ENCODE measurements at regions not wholly inside any gene's neighbourhood (a gene's known extent, or its start where the extent isn't known, plus 50 kb on each side); places are given as distances from the start of the nearest gene placed in this dataset.

- Mint-ChIP-seq H3K4me1 (ENCODE audit: low read depth) (no peaks in the 10 kb centered on the region), H3K27me3 (no peaks in the 10 kb centered on the region), H3K36me3 (ENCODE audit: low read depth) (no peaks in the 10 kb centered on the region), H3K27ac (no peak overlapping the region), H3K4me3 (no peak overlapping the region), H3K9me3 (no peaks in the 10 kb centered on the region)
- Histone ChIP-seq H3K9me3 (ENCODE audit: control insufficient read depth in 1 of 2, insufficient read depth in 1 of 2, low read length in 2 of 2) (peaks cover 0 to 5% of the 10 kb centered on the region in 2 experiments), H3K27me3 (ENCODE audit: control insufficient read depth in 1 of 2, insufficient read depth in 2 of 2, low read length in 2 of 2) (no peaks in the 10 kb centered on the region), H3K4me1 (ENCODE audit: insufficient read depth, low read length) (no peaks in the 10 kb centered on the region), H3K27ac (ENCODE audit: low read depth in 1 of 2, low read length in 2 of 2) (no peak overlapping the region), H3K36me3 (ENCODE audit: insufficient read depth, low read length) (no peaks in the 10 kb centered on the region), H3K4me3 (ENCODE audit: low read length) (no peak overlapping the region)
- POLR2A ChIA-PET = no interaction called here
- ATAC-seq (ENCODE audit: poor library complexity) (no peak), DNase-seq (no peak)
- CTCF ChIA-PET = no interaction called here
- TF ChIP-seq, protein P1, sequence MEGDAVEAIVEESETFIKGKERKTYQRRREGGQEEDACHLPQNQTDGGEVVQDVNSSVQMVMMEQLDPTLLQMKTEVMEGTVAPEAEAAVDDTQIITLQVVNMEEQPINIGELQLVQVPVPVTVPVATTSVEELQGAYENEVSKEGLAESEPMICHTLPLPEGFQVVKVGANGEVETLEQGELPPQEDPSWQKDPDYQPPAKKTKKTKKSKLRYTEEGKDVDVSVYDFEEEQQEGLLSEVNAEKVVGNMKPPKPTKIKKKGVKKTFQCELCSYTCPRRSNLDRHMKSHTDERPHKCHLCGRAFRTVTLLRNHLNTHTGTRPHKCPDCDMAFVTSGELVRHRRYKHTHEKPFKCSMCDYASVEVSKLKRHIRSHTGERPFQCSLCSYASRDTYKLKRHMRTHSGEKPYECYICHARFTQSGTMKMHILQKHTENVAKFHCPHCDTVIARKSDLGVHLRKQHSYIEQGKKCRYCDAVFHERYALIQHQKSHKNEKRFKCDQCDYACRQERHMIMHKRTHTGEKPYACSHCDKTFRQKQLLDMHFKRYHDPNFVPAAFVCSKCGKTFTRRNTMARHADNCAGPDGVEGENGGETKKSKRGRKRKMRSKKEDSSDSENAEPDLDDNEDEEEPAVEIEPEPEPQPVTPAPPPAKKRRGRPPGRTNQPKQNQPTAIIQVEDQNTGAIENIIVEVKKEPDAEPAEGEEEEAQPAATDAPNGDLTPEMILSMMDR (IDR thresholded peaks at IDR 0.05) = no peak
- intact Hi-C loops (cut with DNase I, micrococcal nuclease) = no loop called here
These were observed 404.9 kb downstream of the CPS1 start for GRCh38 chr2:210961249-210961648.

DNA sequence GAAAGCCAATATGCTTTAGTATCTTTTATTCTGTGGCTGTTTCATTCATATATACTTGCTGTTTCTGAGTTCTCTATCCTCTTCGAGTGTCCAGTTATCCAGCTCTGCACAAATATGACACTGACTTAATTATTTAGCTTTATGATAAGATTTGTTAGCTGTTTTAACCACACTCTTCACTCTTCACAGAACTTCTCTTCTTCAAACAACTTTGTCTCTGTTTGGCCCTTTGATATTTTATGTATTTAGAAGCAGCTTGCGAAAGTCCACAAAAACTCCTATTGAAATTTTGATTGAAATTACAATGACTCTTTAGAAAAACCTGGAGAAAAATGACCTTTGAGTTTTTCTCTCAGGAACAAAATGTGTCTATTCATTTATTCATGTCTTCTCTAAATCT lies 407.0 kb downstream of the CPS1 start:
- ATAC-seq (ENCODE audit: poor library complexity) (no peak), DNase-seq (no peak)
- H3K27ac ChIP-seq (ENCODE audit: low read depth in 1 of 2, low read length in 2 of 2) = no peak overlapping the region
- H3K4me3 ChIP-seq (ENCODE audit: low read length) = no peak overlapping the region
- H3K4me1 ChIP-seq (ENCODE audit: insufficient read depth, low read length) = no peaks in the 10 kb centered on the region
- ChIA-PET CTCF (no interaction called here), POLR2A (no interaction called here)
- Mint-ChIP-seq H3K9me3 (no peaks in the 10 kb centered on the region), H3K36me3 (ENCODE audit: low read depth) (no peaks in the 10 kb centered on the region), H3K4me1 (ENCODE audit: low read depth) (no peaks in the 10 kb centered on the region), H3K27me3 (no peaks in the 10 kb centered on the region), H3K27ac (no peak overlapping the region), H3K4me3 (no peak overlapping the region)
- H3K36me3 ChIP-seq (ENCODE audit: insufficient read depth, low read length) = no peaks in the 10 kb centered on the region
- peaks cover 0 to 5% of the 10 kb centered on the region in 2 experiments for H3K9me3 ChIP-seq (ENCODE audit: control insufficient read depth in 1 of 2, insufficient read depth in 1 of 2, low read length in 2 of 2)
- no peaks in the 10 kb centered on the region for H3K27me3 ChIP-seq (ENCODE audit: control insufficient read depth in 1 of 2, insufficient read depth in 2 of 2, low read length in 2 of 2)
- intact Hi-C loops (cut with DNase I, micrococcal nuclease) = no loop called here
- TF ChIP-seq, protein P1 (IDR thresholded peaks at IDR 0.05) = no peak

DNA sequence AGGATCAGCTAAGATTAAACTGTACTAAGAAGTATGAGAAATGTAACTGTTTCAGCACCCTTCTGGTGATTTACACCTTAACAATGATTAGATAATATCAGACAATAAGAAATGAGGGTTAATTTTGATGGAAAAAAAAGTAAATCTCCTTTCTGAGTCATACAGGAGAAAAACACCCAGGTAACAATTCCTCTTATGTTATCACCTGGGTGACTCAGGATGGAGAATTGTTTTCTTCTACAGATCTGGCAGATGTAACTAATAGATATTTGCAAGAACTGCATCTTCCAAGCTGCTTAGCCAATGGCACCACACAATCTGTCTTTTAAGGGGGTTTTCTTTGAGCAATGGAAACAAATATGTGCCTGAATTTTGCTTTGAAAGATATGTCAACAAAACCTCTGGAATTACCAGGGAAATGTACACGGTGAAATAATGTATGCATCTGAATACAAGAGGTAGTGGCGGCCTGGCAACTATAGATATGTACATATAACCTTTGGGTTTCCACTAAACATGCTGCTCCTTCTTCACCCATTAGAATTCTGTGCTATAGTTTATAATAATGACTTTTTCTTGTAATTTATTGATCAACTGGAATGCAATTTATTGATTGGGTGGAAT lies 407.9 kb downstream of the CPS1 start:
- Histone ChIP-seq H3K4me1 (ENCODE audit: insufficient read depth, low read length) (no peaks in the 10 kb centered on the region), H3K27me3 (ENCODE audit: control insufficient read depth in 1 of 2, insufficient read depth in 2 of 2, low read length in 2 of 2) (no peaks in the 10 kb centered on the region), H3K27ac (ENCODE audit: low read depth in 1 of 2, low read length in 2 of 2) (no peak overlapping the region), H3K36me3 (ENCODE audit: insufficient read depth, low read length) (no peaks in the 10 kb centered on the region), H3K4me3 (ENCODE audit: low read length) (no peak overlapping the region), H3K9me3 (ENCODE audit: control insufficient read depth in 1 of 2, insufficient read depth in 1 of 2, low read length in 2 of 2) (peaks cover 0 to 5% of the 10 kb centered on the region in 2 experiments)
- no peaks in the 10 kb centered on the region for H3K4me1 Mint-ChIP-seq (ENCODE audit: low read depth)
- no peak overlapping the region for H3K4me3 Mint-ChIP-seq
- TF ChIP-seq, protein P1 (IDR thresholded peaks at IDR 0.05) = no peak
- ChIA-PET POLR2A (no interaction called here), CTCF (no interaction called here)
- H3K9me3 Mint-ChIP-seq = no peaks in the 10 kb centered on the region
- no peak overlapping the region for H3K27ac Mint-ChIP-seq
- H3K27me3 Mint-ChIP-seq = no peaks in the 10 kb centered on the region
- intact Hi-C loops (cut with DNase I, micrococcal nuclease) = no loop called here
- ATAC-seq (ENCODE audit: poor library complexity) (no peak), DNase-seq (no peak)
- H3K36me3 Mint-ChIP-seq (ENCODE audit: low read depth) = no peaks in the 10 kb centered on the region

All from CD4-positive, alpha-beta T cell (primary cell).